PC-9 (cell line): ENCODE measurements at regions not wholly inside any gene's neighbourhood (a gene's known extent, or its start where the extent isn't known, plus 50 kb on each side); places are given as distances from the start of the nearest gene placed in this dataset.

Source experiments
- CTCF ChIP-seq: fragments of 200-600 bp; sonication (generic); conservative IDR thresholded peaks from 2 replicates; pipeline ENCODE4 v1.6.1; 2017; ENCODE audit warnings: mixed run types, antibody characterized with exemption, mild to moderate bottlenecking, moderate library complexity
- EZH2 ChIP-seq: fragments of 200-600 bp; sonication (generic); IDR thresholded peaks from 2 replicates; pipeline ENCODE4 v1.8.0; 2017; ENCODE audit warnings: antibody characterized with exemption, low read depth

- TF ChIP-seq CTCF (no peak), EZH2 (no peak)
Measured at GRCh38 chr1:80153762-80154161, 1147.2 kb upstream of the ADGRL4 start.
